Duodenal mucosa (tissue), 2 donors: ENCODE measurements at regions not wholly inside any gene's neighbourhood (a gene's known extent, or its start where the extent isn't known, plus 50 kb on each side); places are given as distances from the start of the nearest gene placed in this dataset.

Source experiments
- H3K27ac ChIP-seq: one replicate; pipeline ENCODE4 v1.7.0; 2013; ENCODE audit warnings: low read depth, low read length
- H3K27me3 ChIP-seq, 2 donors: one replicate each; pipeline ENCODE4 v1.7.0; 2013; ENCODE audit warnings: low read length in 2 of 2, control low read depth in 1 of 2; ENCODE audit not compliant: insufficient read depth in 2 of 2, control insufficient read depth in 1 of 2
- H3K36me3 ChIP-seq, 2 donors: one replicate each; pipeline ENCODE4 v1.7.0; 2013; ENCODE audit warnings: low read length in 2 of 2, control low read depth in 1 of 2; ENCODE audit not compliant: insufficient read depth in 2 of 2, control insufficient read depth in 1 of 2
- H3K4me1 ChIP-seq, 2 donors: one replicate each; pipeline ENCODE4 v1.7.0; 2013; ENCODE audit warnings: low read length in 2 of 2, control low read depth in 1 of 2; ENCODE audit not compliant: insufficient read depth in 2 of 2, control insufficient read depth in 1 of 2
- H3K4me3 ChIP-seq, 2 donors: one replicate each; pipeline ENCODE4 v1.7.0; 2013; ENCODE audit warnings: low read length in 2 of 2, low read depth in 1 of 2
- H3K9ac ChIP-seq, 2 donors: one replicate each; pipeline ENCODE4 v1.7.0; 2013; ENCODE audit warnings: low read length in 2 of 2, low read depth in 1 of 2
- H3K9me3 ChIP-seq, 2 donors: one replicate each; pipeline ENCODE4 v1.7.0; 2013; ENCODE audit warnings: low read length in 2 of 2, control low read depth in 1 of 2; ENCODE audit not compliant: control insufficient read depth in 1 of 2

- no peaks in the 10 kb centered on the region for H3K36me3 ChIP-seq
- peaks cover 7 to 14% of the 10 kb centered on the region in 2 donors for H3K9me3 ChIP-seq
- no peak overlapping the region for H3K9ac ChIP-seq
- H3K27ac ChIP-seq, result no peak overlapping the region
- H3K4me3 ChIP-seq, result no peak overlapping the region
- no peaks in the 10 kb centered on the region for H3K4me1 ChIP-seq
- H3K27me3 ChIP-seq, result peaks cover 0 to 4% of the 10 kb centered on the region in 2 donors
Observed at GRCh38 chr15:60057554-60057953, 53.4 kb downstream of the FOXB1 start.

GRCh38 chr15:60059186-60059585 is 55.1 kb downstream of the FOXB1 start:
- no peaks in the 10 kb centered on the region for H3K36me3 ChIP-seq
- no peak overlapping the region for H3K4me3 ChIP-seq
- H3K4me1 ChIP-seq, result no peaks in the 10 kb centered on the region
- H3K9me3 ChIP-seq, result peaks cover 7 to 14% of the 10 kb centered on the region in 2 donors
- H3K27me3 ChIP-seq, result peaks cover 0 to 4% of the 10 kb centered on the region in 2 donors
- no peak overlapping the region for H3K9ac ChIP-seq
- H3K27ac ChIP-seq, result no peak overlapping the region

- Histone ChIP-seq H3K36me3 (no peaks in the 10 kb centered on the region), H3K27me3 (no peaks in the 10 kb centered on the region), H3K4me3 (no peak overlapping the region), H3K9me3 (peaks cover 7 to 14% of the 10 kb centered on the region in 2 donors), H3K27ac (no peak overlapping the region), H3K4me1 (no peaks in the 10 kb centered on the region), H3K9ac (no peak overlapping the region)
Observed at GRCh38 chr15:60061758-60062157, 57.6 kb downstream of the FOXB1 start.

GRCh38 chr15:60062826-60063225 is 58.7 kb downstream of the FOXB1 start:
- H3K4me3 ChIP-seq, result no peak overlapping the region
- no peak overlapping the region for H3K9ac ChIP-seq
- H3K4me1 ChIP-seq, result no peaks in the 10 kb centered on the region
- peaks cover 0 to 3% of the 10 kb centered on the region in 2 donors for H3K27me3 ChIP-seq
- H3K36me3 ChIP-seq, result no peaks in the 10 kb centered on the region
- H3K27ac ChIP-seq, result no peak overlapping the region
- H3K9me3 ChIP-seq, result peaks cover 7 to 14% of the 10 kb centered on the region in 2 donors

- H3K27ac ChIP-seq, result no peak overlapping the region
- H3K27me3 ChIP-seq, result peaks cover 0 to 3% of the 10 kb centered on the region in 2 donors
- H3K9ac ChIP-seq, result no peak overlapping the region
- peaks cover 7 to 14% of the 10 kb centered on the region in 2 donors for H3K9me3 ChIP-seq
- no peaks in the 10 kb centered on the region for H3K36me3 ChIP-seq
- no peaks in the 10 kb centered on the region for H3K4me1 ChIP-seq
- H3K4me3 ChIP-seq, result no peak overlapping the region
Observed at GRCh38 chr15:60065951-60066350, 61.8 kb downstream of the FOXB1 start.

- Histone ChIP-seq H3K9ac (no peak overlapping the region), H3K9me3 (no peaks in the 10 kb centered on the region), H3K27ac (no peak overlapping the region), H3K4me3 (no peak overlapping the region), H3K27me3 (peaks cover 0 to 3% of the 10 kb centered on the region in 2 donors), H3K4me1 (peaks cover 0 to 4% of the 10 kb centered on the region in 2 donors), H3K36me3 (no peaks in the 10 kb centered on the region)
Observed at GRCh38 chr15:60070838-60071493, 66.9 kb downstream of the FOXB1 start.

- no peaks in the 10 kb centered on the region for H3K27me3 ChIP-seq
- H3K9ac ChIP-seq, result no peak overlapping the region
- no peak overlapping the region for H3K4me3 ChIP-seq
- H3K9me3 ChIP-seq, result no peaks in the 10 kb centered on the region
- no peaks in the 10 kb centered on the region for H3K36me3 ChIP-seq
- H3K4me1 ChIP-seq, result peaks cover 0 to 4% of the 10 kb centered on the region in 2 donors
- H3K27ac ChIP-seq, result no peak overlapping the region
Observed at GRCh38 chr15:60072826-60073465, 68.8 kb downstream of the FOXB1 start.

- Histone ChIP-seq H3K36me3 (no peaks in the 10 kb centered on the region), H3K27me3 (no peaks in the 10 kb centered on the region), H3K27ac (no peak overlapping the region), H3K9ac (no peak overlapping the region), H3K4me1 (peaks cover 0 to 4% of the 10 kb centered on the region in 2 donors), H3K4me3 (no peak overlapping the region), H3K9me3 (no peaks in the 10 kb centered on the region)
Observed at GRCh38 chr15:60073466-60073840, 69.3 kb downstream of the FOXB1 start.

GRCh38 chr15:60074181-60074885 is 70.2 kb downstream of the FOXB1 start:
- Histone ChIP-seq H3K4me1 (peaks cover 0 to 4% of the 10 kb centered on the region in 2 donors), H3K27ac (no peak overlapping the region), H3K27me3 (no peaks in the 10 kb centered on the region), H3K9ac (no peak overlapping the region), H3K4me3 (no peak overlapping the region), H3K9me3 (no peaks in the 10 kb centered on the region), H3K36me3 (no peaks in the 10 kb centered on the region)

GRCh38 chr15:60076045-60076444 is 71.9 kb downstream of the FOXB1 start:
- Histone ChIP-seq H3K9ac (no peak overlapping the region), H3K4me1 (peaks cover 0 to 4% of the 10 kb centered on the region in 2 donors), H3K27ac (no peak overlapping the region), H3K9me3 (no peaks in the 10 kb centered on the region), H3K27me3 (no peaks in the 10 kb centered on the region), H3K36me3 (no peaks in the 10 kb centered on the region), H3K4me3 (no peak overlapping the region)
